Endothelial cell of umbilical vein (primary cell): ENCODE measurements at regions not wholly inside any gene's neighbourhood (a gene's known extent, or its start where the extent isn't known, plus 50 kb on each side); places are given as distances from the start of the nearest gene placed in this dataset.

Experiments
- BruUV-seq: library from RNA; stranded (reverse); fragments of 400-500 nt; replicated peaks from 2 replicates; lab custom pipeline; 2021; lab: Mats Ljungman, UMichigan
- CTCF ChIA-PET: fragments of 300-600, 350-600 bp; sonication (Branson Sonifier 250); formaldehyde crosslinking; loops from one replicate; lab custom pipeline; 2021; ENCODE audit warnings: antibody characterized with exemption, inconsistent platforms; lab: Charles Lee
- POLR2A ChIA-PET: fragments of 300-600, 350-600 bp; sonication (Branson Sonifier 250); formaldehyde crosslinking; loops from one replicate; lab custom pipeline; 2021; ENCODE audit warnings: antibody characterized with exemption, inconsistent platforms; lab: Charles Lee
- DNase-seq: peaks from one replicate; pipeline ENCODE4 v3.0.0-alpha.2; 2011; ENCODE audit warnings: low read depth, low spot score
- FAIRE-seq: peaks from 2 replicates; lab custom pipeline; 2011; peaks lifted over from hg19 to GRCh38; lab: Jason Lieb, UNC
- H2AFZ ChIP-seq: 2 replicates; pipeline ENCODE4 v1.6.0; 2012; ENCODE audit warnings: low read depth, low read length, control low read depth, inconsistent platforms
- H3K27ac ChIP-seq: 2 replicates; pipeline ENCODE4 v1.5.1; 2011; ENCODE audit warnings: low read depth, mild to moderate bottlenecking, control low read depth, low read length, moderate library complexity; ENCODE audit not compliant: insufficient read depth
- H3K27me3 ChIP-seq, 2 experiments: 2 replicates each; pipeline versions ENCODE4 v1.6.0 to v1.6.1; 2011; ENCODE audit warnings: low read length in 2 of 2, mixed read lengths in 1 of 2; ENCODE audit not compliant: control insufficient read depth in 2 of 2, insufficient read depth in 2 of 2
- H3K36me3 ChIP-seq, 2 experiments: 2 replicates in 1 of 2; 3 replicates in 1 of 2; pipeline ENCODE4 v1.5.1; 2011; ENCODE audit warnings: low read length in 2 of 2, mild to moderate bottlenecking in 1 of 2, moderate library complexity in 1 of 2; ENCODE audit not compliant: control insufficient read depth in 2 of 2, insufficient read depth in 2 of 2; ENCODE audit errors: extremely low read depth in 1 of 2
- H3K4me1 ChIP-seq: 3 replicates; pipeline ENCODE4 v1.5.1; 2011; ENCODE audit warnings: mild to moderate bottlenecking, low read length; ENCODE audit not compliant: control insufficient read depth, insufficient read depth; ENCODE audit errors: extremely low read depth
- H3K4me2 ChIP-seq: 2 replicates; pipeline ENCODE4 v1.6.1; 2011; ENCODE audit warnings: low read length, control low read depth, mixed read lengths; ENCODE audit not compliant: insufficient read depth
- H3K4me3 ChIP-seq, 3 experiments: fragments of 200-600 bp in 1 of 3; sonication (generic), shearing (Covaris generic) in 1 of 3; replicated peaks in 1 of 3; 2 replicates each; pipeline ENCODE4 v1.5.1; 2011 to 2016; ENCODE audit warnings: control low read depth in 3 of 3, low read length in 3 of 3, mild to moderate bottlenecking in 2 of 3, inconsistent platforms in 1 of 3, low read depth in 1 of 3, moderate library complexity in 1 of 3; ENCODE audit not compliant: insufficient read depth in 1 of 3
- H3K79me2 ChIP-seq: 2 replicates; pipeline ENCODE4 v1.6.0; 2012; ENCODE audit warnings: low read length, inconsistent platforms; ENCODE audit not compliant: control insufficient read depth, insufficient read depth
- H3K9ac ChIP-seq: replicated peaks from 2 replicates; pipeline ENCODE3; 2011; ENCODE audit warnings: low read length, control low read depth; ENCODE audit not compliant: insufficient read depth; ENCODE audit errors: extremely low read depth
- H3K9me1 ChIP-seq: replicated peaks from 3 replicates; pipeline ENCODE4 v1.6.0; 2011; ENCODE audit warnings: mild to moderate bottlenecking, low read length; ENCODE audit not compliant: control insufficient read depth, insufficient read depth; ENCODE audit errors: extremely low read depth
- H3K9me3 ChIP-seq: replicated peaks from 2 replicates; pipeline ENCODE4 v1.5.1; 2012; ENCODE audit warnings: low read length, inconsistent platforms; ENCODE audit not compliant: control insufficient read depth, insufficient read depth
- H4K20me1 ChIP-seq: replicated peaks from 2 replicates; pipeline ENCODE3; 2011; ENCODE audit warnings: mild to moderate bottlenecking, low read length; ENCODE audit not compliant: control insufficient read depth, insufficient read depth; ENCODE audit errors: extremely low read depth
- CTCF ChIP-seq, 2 donors: IDR thresholded peaks; 1 replicate in 1 of 2; 2 replicates in 1 of 2; pipeline ENCODE4 v1.5.1; 2011; ENCODE audit warnings: low read length in 2 of 2, mild to moderate bottlenecking in 2 of 2, moderate library complexity in 2 of 2, control low read depth in 1 of 2, inconsistent platforms in 1 of 2, low read depth in 1 of 2; ENCODE audit not compliant: insufficient read depth in 1 of 2; ENCODE audit errors: extremely low read depth in 1 of 2
- EZH2 ChIP-seq: IDR thresholded peaks from 2 replicates; pipeline ENCODE4 v1.6.1; 2012; ENCODE audit warnings: borderline replicate concordance, low read depth, mild to moderate bottlenecking, moderate library complexity, low read length, inconsistent platforms; ENCODE audit not compliant: severe bottlenecking
- FOS ChIP-seq: IDR thresholded peaks from 2 replicates; pipeline ENCODE4 v1.6.1; 2011; ENCODE audit warnings: mild to moderate bottlenecking, low read length, moderate library complexity, borderline replicate concordance; ENCODE audit not compliant: insufficient read depth
- GATA2 ChIP-seq: IDR thresholded peaks from 2 replicates; pipeline ENCODE4 v1.7.0; 2011; ENCODE audit warnings: low read depth, mild to moderate bottlenecking, moderate library complexity, mixed read lengths, low read length; ENCODE audit not compliant: insufficient read length, insufficient read depth
- JUN ChIP-seq: IDR thresholded peaks from 2 replicates; pipeline ENCODE4 v1.6.1; 2011; ENCODE audit warnings: borderline replicate concordance, low read depth; ENCODE audit not compliant: insufficient read length, insufficient read depth
- MAX ChIP-seq: IDR thresholded peaks from 2 replicates; pipeline ENCODE4 v1.6.1; 2011; ENCODE audit not compliant: insufficient read depth, insufficient read length
- MYC ChIP-seq: IDR thresholded peaks from one replicate; pipeline ENCODE4 v1.6.1; 2011; ENCODE audit warnings: mild to moderate bottlenecking, low read depth, low read length
- POLR2A ChIP-seq: IDR thresholded peaks from 2 replicates; pipeline ENCODE4 v1.6.1; 2012; ENCODE audit warnings: low read depth, mild to moderate bottlenecking, control low read depth, low read length
- POLR2AphosphoS5 ChIP-seq: IDR thresholded peaks from 2 replicates; pipeline ENCODE4 v1.6.1; 2012; ENCODE audit warnings: low read depth, mild to moderate bottlenecking, control low read depth, low read length, moderate library complexity; ENCODE audit not compliant: insufficient read depth
- dilution Hi-C: fragments of 300-500 bp; cut with MboI; formaldehyde crosslinking; loops from one replicate; pipeline ENCODE4 v1.15.0; 2019; ENCODE audit warnings: low sequenced_read_pairs; ENCODE audit not compliant: extremely low pct_ligation_motif_present
- intact Hi-C: fragments of 100-400 bp; cut with micrococcal nuclease; formaldehyde crosslinking; loops from one replicate; pipeline ENCODE4 v1.10.0; 2022

- no peaks in the 10 kb centered on the region for H4K20me1 ChIP-seq
- H3K27me3 ChIP-seq, result no peaks in the 10 kb centered on the region
- intact Hi-C loops, result no loop called here
- dilution Hi-C loops, result no loop called here
- no peak overlapping the region for H2AFZ ChIP-seq
- no peak for DNase-seq
- H3K9me1 ChIP-seq, result no peaks in the 10 kb centered on the region
- H3K4me1 ChIP-seq, result no peaks in the 10 kb centered on the region
- no peak overlapping the region for H3K9ac ChIP-seq
- no peak overlapping the region for H3K27ac ChIP-seq
- H3K4me3 ChIP-seq, result no peak overlapping the region
- BruUV-seq, result no TSS peak
- peaks cover 4% of the 10 kb centered on the region for H3K9me3 ChIP-seq
- ChIA-PET POLR2A (no interaction called here), CTCF (no interaction called here)
- no peaks in the 10 kb centered on the region for H3K79me2 ChIP-seq
- FAIRE-seq, result no peak
- H3K4me2 ChIP-seq, result no peak overlapping the region
- TF ChIP-seq POLR2A, result no peak
- TF ChIP-seq FOS, result no peak
- no peak for TF ChIP-seq GATA2
- no peak for TF ChIP-seq JUN
- no peak for TF ChIP-seq EZH2
- TF ChIP-seq POLR2AphosphoS5, result no peak
- TF ChIP-seq MAX, result no peak
- no peak for TF ChIP-seq CTCF (IDR thresholded peaks at IDR 0.05; ENCODE audit: extremely low read depth in 1 of 2, insufficient read depth in 1 of 2, low read depth in 1 of 2, low read length in 2 of 2)
- TF ChIP-seq MYC, result no peak
- no peaks in the 10 kb centered on the region for H3K36me3 ChIP-seq
Measured at GRCh38 chr20:60921022-60921622, 330.9 kb upstream of the CDH4 start.
